ENCODE measurements at regions not wholly inside any gene's neighbourhood (a gene's known extent, or its start where the extent isn't known, plus 50 kb on each side); places are given as distances from the start of the nearest gene placed in this dataset.

- Mint-ChIP-seq H3K27me3 (ENCODE audit: unreplicated experiment) (no peaks in the 10 kb centered on the region), H3K27ac (ENCODE audit: unreplicated experiment) (no peak overlapping the region), H3K36me3 (ENCODE audit: unreplicated experiment) (no peaks in the 10 kb centered on the region), H3K9me3 (ENCODE audit: unreplicated experiment) (no peaks in the 10 kb centered on the region), H3K4me3 (ENCODE audit: unreplicated experiment) (no peak overlapping the region), H3K4me1 (ENCODE audit: unreplicated experiment) (no peaks in the 10 kb centered on the region)
- peak; percentile 46 for DNase-seq (ENCODE audit: extremely low spot score, unreplicated experiment)
- no peak for TF ChIP-seq CTCF (IDR thresholded peaks at IDR 0.05)
Measured at GRCh38 chr12:131441060-131441396, 269.9 kb upstream of the SFSWAP start.

GRCh38 chr12:131441638-131442336, 269.1 kb upstream of the SFSWAP start:
- TF ChIP-seq CTCF (IDR thresholded peaks at IDR 0.05): no peak
- Mint-ChIP-seq H3K4me3 (ENCODE audit: unreplicated experiment) (no peak overlapping the region), H3K36me3 (ENCODE audit: unreplicated experiment) (no peaks in the 10 kb centered on the region), H3K27ac (ENCODE audit: unreplicated experiment) (no peak overlapping the region), H3K9me3 (ENCODE audit: unreplicated experiment) (no peaks in the 10 kb centered on the region), H3K27me3 (ENCODE audit: unreplicated experiment) (no peaks in the 10 kb centered on the region), H3K4me1 (ENCODE audit: unreplicated experiment) (no peaks in the 10 kb centered on the region)
- DNase-seq (ENCODE audit: extremely low spot score, unreplicated experiment): peak; percentile 46

- Mint-ChIP-seq H3K27ac (ENCODE audit: unreplicated experiment) (no peak overlapping the region), H3K9me3 (ENCODE audit: unreplicated experiment) (no peaks in the 10 kb centered on the region), H3K4me1 (ENCODE audit: unreplicated experiment) (no peaks in the 10 kb centered on the region), H3K36me3 (ENCODE audit: unreplicated experiment) (no peaks in the 10 kb centered on the region), H3K4me3 (ENCODE audit: unreplicated experiment) (no peak overlapping the region), H3K27me3 (ENCODE audit: unreplicated experiment) (no peaks in the 10 kb centered on the region)
- no peak for TF ChIP-seq CTCF (IDR thresholded peaks at IDR 0.05)
- DNase-seq (ENCODE audit: extremely low spot score, unreplicated experiment): peak; percentile 75
Measured at GRCh38 chr12:131442337-131442918, 268.5 kb upstream of the SFSWAP start.

- TF ChIP-seq CTCF (IDR thresholded peaks at IDR 0.05): no peak
- Mint-ChIP-seq H3K9me3 (ENCODE audit: unreplicated experiment) (peaks cover 5% of the 10 kb centered on the region), H3K4me3 (ENCODE audit: unreplicated experiment) (no peak overlapping the region), H3K4me1 (ENCODE audit: unreplicated experiment) (no peaks in the 10 kb centered on the region), H3K36me3 (ENCODE audit: unreplicated experiment) (no peaks in the 10 kb centered on the region), H3K27ac (ENCODE audit: unreplicated experiment) (no peak overlapping the region), H3K27me3 (ENCODE audit: unreplicated experiment) (no peaks in the 10 kb centered on the region)
- DNase-seq (ENCODE audit: extremely low spot score, unreplicated experiment): peak; percentile 79
Measured at GRCh38 chr12:131443019-131444000, 267.6 kb upstream of the SFSWAP start.
